RKO (cell line): ENCODE measurements at regions not wholly inside any gene's neighbourhood (a gene's known extent, or its start where the extent isn't known, plus 50 kb on each side); places are given as distances from the start of the nearest gene placed in this dataset.

Experiments
- DNase-seq: peaks from one replicate; pipeline ENCODE4 v3.0.0-alpha.2; 2016; ENCODE audit warnings: low spot score

- DNase-seq, result no peak
Observed at GRCh38 chr7:56291-56913, 136.0 kb upstream of the FAM20C start.

GRCh38 chr7:57071-57470 lies 135.3 kb upstream of the FAM20C start:
- no peak for DNase-seq

GRCh38 chr7:57482-58255 lies 134.7 kb upstream of the FAM20C start:
- DNase-seq, result no peak

- DNase-seq, result no peak
Observed at GRCh38 chr7:58316-58715, 134.1 kb upstream of the FAM20C start.

- DNase-seq, result no peak
Observed at GRCh38 chr7:59079-60016, 133.0 kb upstream of the FAM20C start.

GRCh38 chr7:60017-60675 lies 132.2 kb upstream of the FAM20C start:
- DNase-seq, result no peak

GRCh38 chr7:60706-61105 lies 131.7 kb upstream of the FAM20C start:
- DNase-seq, result no peak

- DNase-seq, result no peak
Observed at GRCh38 chr7:61111-61510, 131.3 kb upstream of the FAM20C start.

- no peak for DNase-seq
Observed at GRCh38 chr7:61576-62360, 130.6 kb upstream of the FAM20C start.

GRCh38 chr7:62361-63116 lies 129.8 kb upstream of the FAM20C start:
- DNase-seq, result no peak

- DNase-seq, result no peak
Observed at GRCh38 chr7:63117-63480, 129.3 kb upstream of the FAM20C start.

- DNase-seq, result no peak
Observed at GRCh38 chr7:63521-64021, 128.8 kb upstream of the FAM20C start.

GRCh38 chr7:64098-64915 lies 128.1 kb upstream of the FAM20C start:
- DNase-seq, result peak; percentile 33

GRCh38 chr7:64916-65341 lies 127.4 kb upstream of the FAM20C start:
- no peak for DNase-seq

- DNase-seq, result no peak
Observed at GRCh38 chr7:65554-65953, 126.8 kb upstream of the FAM20C start.

GRCh38 chr7:66296-66695 lies 126.1 kb upstream of the FAM20C start:
- DNase-seq, result no peak

GRCh38 chr7:66741-67140 lies 125.6 kb upstream of the FAM20C start:
- DNase-seq, result no peak

- DNase-seq, result no peak
Observed at GRCh38 chr7:67661-68395, 124.5 kb upstream of the FAM20C start.

GRCh38 chr7:68629-69028 lies 123.7 kb upstream of the FAM20C start:
- DNase-seq, result no peak
